ENCODE measurements at regions not wholly inside any gene's neighbourhood (a gene's known extent, or its start where the extent isn't known, plus 50 kb on each side); places are given as distances from the start of the nearest gene placed in this dataset.

DNA sequence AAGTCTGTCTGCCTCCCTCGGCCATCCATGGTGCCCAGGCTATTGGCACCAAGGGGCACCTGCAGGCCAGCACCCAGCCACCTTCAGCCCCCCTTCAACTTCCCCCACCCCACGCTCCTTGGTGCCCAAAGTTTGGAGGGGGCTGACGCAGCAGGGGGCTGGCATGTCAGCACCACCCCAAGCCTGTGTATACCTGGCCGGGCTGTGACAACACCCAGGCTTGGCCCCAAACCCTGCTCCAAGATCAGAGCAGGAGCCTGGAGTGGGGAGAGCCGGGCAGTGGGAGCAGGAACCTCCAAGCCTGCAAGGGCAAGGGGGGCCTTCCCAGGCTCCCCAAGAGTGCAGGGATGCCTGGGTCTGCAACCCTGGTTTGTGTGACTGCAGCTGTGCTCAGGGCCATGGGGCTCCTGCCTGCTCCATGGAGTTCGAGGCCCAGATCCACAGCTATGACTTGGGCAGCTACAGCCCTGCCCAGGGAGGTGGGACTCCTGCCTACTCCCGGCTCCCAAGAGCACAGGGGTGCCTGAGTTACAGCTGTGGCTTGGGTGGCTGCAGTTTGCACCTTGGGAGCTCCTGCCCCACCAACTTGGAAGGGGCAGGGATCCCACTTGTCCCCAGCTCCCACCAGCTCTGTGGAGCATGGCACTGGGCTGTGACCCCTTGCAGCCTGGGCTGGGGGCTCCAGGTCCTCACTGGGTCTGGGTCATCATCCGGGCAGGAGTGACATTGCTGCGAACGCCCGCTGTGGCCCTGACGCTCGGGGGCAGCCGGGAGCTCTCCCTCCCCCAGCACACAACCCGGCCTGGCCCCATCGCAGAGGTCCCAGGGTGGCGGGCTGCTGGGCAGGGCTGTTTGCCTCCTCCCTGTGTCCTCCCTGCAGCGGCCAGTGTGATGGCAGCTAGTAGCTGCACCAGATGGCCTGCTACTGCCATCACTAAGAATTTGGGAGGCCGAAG lies 175.5 kb upstream of the SDK2 start:
- DNase-seq, result no peak

DNA sequence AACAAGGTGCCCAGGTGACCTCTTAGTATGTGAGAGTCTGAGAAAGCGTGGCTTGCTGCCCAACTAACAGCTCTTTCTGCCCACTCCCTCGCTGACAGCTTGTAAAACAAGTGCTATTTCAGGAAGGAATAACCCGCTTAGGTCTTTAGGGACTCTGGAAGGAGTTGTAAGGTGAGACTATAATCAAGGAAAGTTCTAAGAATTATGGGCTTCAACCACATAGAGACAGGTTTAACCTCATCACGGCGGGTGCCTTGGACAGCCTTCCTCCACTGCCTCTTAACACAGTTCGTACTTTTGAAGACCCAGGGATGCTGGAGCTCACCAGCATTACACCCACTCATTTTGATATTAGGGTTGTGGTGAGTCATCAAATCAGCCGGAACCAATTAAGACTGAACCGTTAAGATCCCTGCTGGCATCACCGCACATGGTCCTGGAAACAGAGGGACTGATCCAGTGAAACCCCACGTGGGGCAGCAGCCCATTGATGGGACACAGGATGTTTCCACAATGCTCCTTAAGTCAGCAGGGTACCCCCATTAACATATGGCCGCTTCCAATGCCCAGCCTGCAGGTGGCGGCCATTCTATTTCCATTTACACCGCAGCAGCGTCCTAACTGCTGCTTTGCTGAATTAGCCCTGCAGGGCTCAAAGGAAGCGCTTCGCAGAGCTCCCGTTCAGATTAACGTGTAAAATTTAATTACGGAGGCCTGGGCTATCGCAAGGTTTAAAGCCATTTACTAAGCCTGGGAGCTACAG lies 176.6 kb upstream of the SDK2 start:
- no peak for DNase-seq

GRCh38 chr17:73821665-73822064 lies 177.4 kb upstream of the SDK2 start:
- no peak for DNase-seq

GRCh38 chr17:73822371-73822770 lies 178.1 kb upstream of the SDK2 start:
- no peak for DNase-seq

DNA sequence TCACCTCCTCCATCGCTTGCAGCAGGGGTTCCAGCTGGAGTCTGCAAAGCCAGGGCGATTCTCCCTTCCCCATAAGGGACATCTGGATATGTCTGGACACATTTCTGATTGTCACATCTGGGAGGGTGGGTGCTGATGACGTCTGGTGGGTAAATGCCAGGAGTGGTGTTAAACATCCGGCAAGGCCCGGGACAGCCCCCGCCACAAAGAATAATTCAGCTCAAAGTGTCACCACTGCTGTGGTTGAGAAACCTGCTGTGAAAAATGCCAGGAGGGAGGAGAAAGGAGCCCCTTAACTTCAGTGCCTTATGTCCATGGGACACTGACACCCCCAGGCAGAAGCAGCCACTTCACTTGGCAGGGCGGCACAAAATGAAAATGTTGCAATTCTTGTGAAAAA lies 179.4 kb upstream of the SDK2 start:
- DNase-seq, result peak in 1 of 2 donors; percentile 4

DNA sequence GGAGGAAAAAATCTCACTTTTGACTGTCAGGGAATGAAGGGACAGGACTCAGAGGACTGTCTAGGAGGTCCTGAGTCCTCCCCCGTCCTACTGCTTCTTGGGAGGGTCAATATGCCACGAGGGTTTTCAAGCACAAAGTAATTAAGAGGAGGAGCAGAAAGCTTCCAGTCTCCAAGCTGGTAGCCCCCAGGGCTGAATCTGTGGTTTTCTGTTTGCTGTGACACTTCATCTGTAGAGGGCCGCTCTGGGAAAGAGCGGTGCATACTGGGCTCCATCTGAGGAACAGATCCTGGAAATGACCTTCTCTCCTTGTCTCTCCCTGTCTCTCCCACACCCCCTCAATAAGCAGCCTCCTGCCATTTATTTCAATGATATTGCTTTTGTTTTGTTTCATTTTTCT lies 180.1 kb upstream of the SDK2 start:
- no peak for DNase-seq

DNA sequence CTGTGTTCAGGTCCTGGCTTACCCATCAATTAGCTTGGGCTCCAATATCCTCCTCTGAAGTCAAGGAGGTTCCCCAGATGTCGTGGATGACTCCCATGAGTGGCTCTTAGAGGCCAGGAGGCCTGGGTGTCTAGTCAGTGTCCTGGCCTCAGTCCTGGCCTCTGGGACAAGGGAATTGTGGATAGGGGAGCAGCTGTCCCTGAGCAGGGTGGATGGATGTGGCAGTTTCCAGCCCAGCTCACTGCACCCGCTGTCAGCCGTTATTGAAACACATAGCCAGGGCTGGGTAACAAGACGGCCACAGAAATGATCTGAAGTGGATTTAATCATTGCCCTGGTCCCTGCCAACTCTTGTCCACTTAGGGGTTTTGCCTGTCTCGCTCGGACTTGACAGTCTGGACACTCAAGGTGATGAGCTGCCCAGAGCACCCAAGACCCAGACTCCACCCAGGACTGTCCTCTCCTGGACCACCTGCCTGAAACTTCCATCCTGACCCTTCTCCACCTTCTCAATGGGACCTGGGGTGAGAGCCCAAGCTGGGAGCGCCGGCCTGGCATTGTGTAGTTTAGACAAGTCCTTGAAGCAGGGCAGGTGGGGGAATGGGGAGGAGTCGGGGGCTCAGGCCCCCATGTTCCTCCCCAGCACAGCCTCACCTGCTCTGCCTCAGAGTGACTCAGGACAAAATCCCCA lies 182.1 kb upstream of the SDK2 start:
- DNase-seq, result no peak

DNA sequence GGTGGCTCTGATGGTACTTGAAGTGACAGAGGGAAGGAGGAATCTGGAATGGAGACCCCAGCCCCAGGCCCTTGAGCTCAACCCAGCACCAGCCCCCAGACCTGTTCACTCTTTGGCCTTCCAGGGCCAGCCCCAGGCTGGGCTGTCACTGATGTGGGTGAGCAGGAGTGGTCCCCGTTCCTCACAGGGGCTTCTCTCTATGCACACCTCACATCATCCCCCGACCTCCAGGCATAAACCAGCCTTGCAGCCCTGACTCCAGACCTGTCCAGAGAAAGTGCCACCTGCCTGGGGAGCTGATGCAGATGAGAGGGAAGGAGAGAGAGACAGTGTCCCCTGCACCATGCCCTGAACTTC lies 182.6 kb upstream of the SDK2 start:
- no peak for DNase-seq

DNA sequence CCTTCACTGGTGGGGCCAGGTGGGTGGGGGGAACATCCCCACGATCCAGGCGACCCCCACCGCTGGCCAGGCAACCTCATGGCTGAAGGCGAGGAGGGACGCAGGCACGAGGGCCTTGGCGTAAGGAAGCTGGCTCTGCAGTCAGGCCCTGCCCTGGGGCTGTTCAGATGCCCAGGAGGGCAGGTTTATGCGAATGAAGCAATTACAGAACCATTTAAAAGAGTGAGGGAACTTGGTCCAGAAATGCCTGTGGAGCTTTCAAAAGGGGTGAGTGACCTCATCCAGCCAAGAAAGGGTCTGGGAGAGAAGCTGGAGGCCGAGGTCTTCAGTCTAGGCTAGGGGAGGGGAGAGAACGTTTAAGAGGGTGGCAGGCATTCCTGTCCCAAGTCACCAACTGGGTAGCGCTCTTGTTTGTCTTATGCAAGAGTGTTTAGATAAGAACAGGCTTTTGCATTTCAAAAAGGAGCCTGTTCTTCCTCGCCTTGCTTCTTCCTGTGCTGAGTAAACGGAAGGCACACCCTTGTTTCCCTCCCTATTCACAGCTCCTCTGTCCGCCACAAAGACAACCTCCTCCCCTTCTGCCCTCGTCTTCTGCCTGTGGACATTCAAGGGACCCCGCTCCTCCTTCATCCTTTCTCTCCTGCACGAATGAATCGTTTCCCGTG lies 183.5 kb upstream of the SDK2 start:
- DNase-seq, result peak in 1 of 2 donors; percentile 18

GRCh38 chr17:73829676-73830280 lies 185.5 kb upstream of the SDK2 start:
- DNase-seq, result no peak

GRCh38 chr17:73831699-73832098 lies 187.5 kb upstream of the SDK2 start:
- no peak for DNase-seq

DNA sequence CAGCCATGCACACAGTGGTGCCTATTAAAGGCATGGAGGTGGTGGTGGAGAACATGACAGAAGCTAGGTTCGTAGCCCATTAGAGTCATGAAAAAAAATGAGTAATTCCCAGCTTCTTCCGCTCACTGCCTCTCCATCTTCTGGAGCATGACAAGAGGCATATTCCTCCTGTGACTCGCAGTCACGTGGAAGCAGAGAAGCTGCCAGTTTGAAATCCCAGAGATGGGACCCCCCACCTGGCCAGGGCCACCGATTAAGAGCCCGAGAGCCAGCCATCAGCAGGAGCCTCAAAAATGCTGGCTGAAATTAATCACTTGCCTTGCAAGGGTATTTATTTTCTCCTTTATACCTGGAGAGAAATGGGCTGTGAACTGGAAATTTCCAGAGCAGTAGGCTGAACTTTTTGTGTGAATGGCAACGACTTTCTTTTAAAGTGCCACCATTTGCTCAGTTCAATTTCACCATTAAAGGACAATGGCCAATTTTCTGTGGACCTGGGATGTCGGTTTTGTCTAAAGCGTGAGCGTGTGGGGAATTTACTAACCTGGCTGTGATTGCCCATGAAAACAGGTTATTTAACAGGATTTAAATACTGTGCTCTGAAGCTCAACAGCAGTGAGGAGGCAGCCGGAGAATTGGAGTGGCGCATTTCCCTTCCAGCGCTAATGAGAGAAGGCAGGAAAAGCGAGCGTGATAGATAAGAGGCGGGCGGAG lies 189.7 kb upstream of the SDK2 start:
- no peak for DNase-seq

- no peak for DNase-seq
These were observed 190.6 kb upstream of the SDK2 start for GRCh38 chr17:73834684-73835343.

DNA sequence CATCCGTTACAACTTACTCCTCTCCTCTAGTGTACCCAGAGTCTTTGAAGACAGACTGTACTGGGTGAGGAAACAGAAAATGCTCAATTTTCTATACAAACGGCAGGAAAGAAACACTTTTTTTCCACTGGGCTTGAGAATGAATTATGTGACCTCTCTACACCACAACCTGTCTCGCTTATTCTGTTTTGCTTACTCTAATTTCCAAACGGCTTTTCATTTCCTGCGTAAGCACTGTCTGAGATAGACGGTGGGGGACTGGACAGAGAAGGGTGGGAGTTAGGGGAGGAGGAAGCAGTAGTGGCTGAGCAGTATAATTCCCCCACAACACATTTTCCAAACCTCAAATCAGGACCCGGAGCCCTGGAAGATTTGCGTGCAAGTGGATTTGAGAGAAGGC lies 191.4 kb upstream of the SDK2 start:
- DNase-seq, result no peak

DNA sequence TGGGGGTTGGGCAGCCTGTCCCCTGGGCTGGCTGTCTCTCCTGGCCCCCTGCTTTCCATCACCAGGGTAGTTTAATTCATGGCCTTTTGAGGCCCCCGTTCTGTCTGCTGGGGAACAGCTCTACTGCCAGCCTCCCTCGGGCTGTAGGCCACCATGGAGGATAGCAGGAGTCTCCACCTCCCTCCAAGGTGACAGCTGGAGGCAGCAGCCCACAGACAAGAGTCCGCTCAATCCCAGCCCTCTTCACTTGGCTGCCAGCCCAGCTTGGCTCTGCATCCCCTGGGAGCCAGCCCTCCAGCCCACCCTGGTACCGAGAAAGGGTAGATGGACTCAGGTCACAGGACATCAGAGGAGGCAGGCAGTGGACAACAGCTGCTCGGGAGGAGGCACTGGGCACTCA lies 194.6 kb upstream of the SDK2 start:
- DNase-seq, result no peak

- no peak for DNase-seq
These were observed 196.6 kb upstream of the SDK2 start for GRCh38 chr17:73840829-73841228.

GRCh38 chr17:73841431-73842060 lies 197.3 kb upstream of the SDK2 start:
- DNase-seq, result peak in 1 of 2 donors; percentile 19

GRCh38 chr17:73847952-73848351 lies 203.7 kb upstream of the SDK2 start:
- no peak for DNase-seq

DNA sequence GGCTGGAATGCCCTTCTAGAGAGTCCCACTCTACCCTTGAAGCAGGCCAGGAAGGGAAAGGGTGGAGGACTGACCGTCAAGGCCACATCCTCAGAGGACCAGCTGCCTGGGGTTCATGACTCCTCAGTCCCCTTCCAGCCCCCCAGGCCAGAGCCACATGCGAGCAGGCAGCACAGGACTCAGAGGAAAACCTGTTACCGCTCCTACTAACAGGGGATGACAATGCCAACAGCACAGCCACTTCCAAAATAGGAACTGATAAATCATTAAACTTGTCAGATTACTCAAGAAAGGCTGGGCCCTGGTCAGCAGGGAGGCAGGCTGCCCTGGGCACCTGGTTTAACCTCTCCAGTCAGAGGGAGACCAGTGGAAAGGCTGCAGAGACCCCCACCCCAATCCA lies 206.2 kb upstream of the SDK2 start:
- DNase-seq, result no peak

GRCh38 chr17:73851091-73851490 lies 206.8 kb upstream of the SDK2 start:
- DNase-seq, result no peak

DNA sequence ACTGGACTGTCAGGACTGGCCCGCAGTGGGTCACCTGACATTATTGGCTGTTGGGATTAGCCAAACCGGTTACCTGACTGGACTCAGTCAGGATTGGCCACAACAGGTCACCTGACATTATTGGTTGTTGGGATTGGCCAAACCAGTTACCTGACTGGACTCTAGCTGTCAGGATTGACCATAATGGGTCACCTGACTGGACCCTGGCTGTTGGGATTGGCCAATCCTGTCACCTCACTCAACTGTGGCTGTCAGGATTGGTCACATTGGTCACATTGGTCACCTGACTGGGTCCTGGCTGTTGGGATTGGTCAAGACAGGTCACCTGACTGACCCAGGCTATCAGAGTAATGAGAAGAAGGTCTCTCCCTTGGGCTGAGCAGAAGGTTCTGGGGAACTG lies 207.7 kb upstream of the SDK2 start:
- DNase-seq, result no peak
